ENCODE measurements at regions not wholly inside any gene's neighbourhood (a gene's known extent, or its start where the extent isn't known, plus 50 kb on each side); places are given as distances from the start of the nearest gene placed in this dataset.

DNA sequence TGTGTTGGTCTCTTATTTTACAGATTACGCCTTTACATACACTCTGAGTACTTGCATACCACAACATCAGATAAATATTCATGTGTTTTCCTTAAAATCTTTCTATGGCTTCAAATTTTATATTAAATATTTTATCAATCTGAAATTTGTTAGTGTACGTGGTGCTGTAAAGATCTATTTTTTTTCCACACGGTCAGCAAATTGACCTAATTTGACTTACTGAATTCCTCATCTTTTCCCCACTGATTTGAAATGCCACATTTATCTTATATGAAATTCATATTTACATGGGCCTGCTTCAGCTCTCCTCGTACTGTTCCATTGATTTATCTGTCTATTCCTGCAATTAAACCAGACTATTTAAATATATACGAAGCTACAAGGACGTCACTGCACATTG, 433.8 kb upstream of the ZNF507 start:
- DNase-seq (ENCODE audit: low read depth in 1 of 2, low spot score in 1 of 2) = no peak

DNA sequence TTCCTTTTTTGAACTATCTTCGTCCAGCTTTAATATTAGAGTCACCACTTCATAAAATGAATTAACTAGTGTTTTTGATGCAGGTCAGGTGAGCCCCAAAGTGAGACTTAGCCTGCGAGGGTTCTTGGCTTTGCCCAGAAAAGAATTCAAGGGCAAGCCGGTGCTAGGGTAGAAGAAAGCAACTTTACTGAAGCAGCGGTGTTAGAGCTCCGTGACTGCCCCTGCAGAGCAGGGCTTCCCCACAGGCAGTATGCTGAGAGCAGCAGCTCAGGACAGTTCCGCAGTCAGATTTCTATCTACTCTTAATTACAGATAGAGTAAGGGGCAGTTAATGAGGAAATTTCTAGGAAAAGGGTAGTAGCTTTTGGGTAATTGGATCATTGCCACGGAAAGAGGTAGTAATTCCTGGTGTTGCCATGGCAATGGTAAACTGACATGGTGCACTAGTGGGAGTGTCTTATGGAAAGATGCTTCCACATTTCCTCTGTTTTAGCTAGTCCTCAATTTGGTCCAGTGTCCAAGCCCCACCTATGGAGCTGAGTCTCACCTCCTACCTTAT, 432.2 kb upstream of the ZNF507 start:
- DNase-seq (ENCODE audit: low read depth in 1 of 2, low spot score in 1 of 2) = no peak

DNA sequence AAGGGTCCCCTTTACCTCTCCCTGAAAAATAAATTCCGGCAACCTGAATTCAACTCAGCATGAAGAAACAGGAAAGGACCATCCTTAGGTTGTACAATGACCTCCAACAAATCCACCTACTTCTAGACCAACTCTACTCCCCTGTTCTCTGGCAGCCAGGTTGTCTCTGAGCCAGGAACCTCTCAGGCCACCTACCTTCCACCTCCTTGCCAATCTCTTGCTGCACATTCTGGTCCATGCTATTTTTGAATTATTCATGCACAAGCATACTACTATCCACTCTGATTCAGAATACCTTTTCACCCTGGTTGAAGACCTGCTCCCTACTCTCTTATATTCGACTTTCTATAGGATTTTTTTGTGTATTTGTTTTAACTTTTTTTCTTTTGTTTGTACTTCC, 415.0 kb upstream of the ZNF507 start:
- DNase-seq (ENCODE audit: low read depth in 1 of 2, low spot score in 1 of 2) = no peak

DNA sequence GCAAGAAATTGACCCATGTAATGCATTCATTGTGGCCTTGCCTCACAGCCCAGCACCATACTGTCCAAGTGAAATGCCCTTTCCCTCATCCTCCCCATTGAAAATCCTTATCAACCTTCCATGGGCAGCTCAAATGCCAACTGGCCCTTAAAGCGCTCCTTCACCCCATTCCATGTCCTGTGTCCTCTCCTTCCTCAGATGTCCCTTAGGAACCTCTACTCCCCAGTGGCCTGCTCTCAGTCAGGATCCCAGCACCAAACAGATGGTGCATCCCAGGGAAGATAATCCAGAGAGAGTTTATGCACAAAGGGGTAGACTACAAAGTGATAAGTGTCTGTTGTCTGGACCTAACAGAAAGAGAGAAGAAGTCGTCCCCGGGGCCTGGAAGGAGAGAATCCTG, 407.4 kb upstream of the ZNF507 start:
- no peak for DNase-seq (ENCODE audit: low read depth in 1 of 2, low spot score in 1 of 2)

DNA sequence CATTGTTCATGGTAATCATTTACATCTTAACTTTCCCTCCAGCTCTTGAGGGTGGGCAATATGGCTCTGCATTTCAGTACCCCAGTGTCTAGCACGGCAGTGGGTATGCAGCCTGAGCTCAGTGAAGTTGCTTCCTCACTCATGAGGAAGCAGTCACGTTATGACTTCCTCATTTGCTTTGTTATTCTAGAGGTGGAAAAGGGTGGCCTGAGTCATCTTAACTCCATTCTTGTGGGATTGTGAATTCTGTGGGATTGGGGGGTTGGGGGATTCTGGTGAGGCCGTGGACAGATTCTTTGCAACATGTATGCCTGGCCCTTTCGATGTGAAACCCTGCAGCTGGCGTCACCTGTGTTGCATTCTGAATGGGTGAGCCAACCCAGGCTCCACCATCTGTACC, 406.7 kb upstream of the ZNF507 start:
- no peak for DNase-seq (ENCODE audit: low read depth in 1 of 2, low spot score in 1 of 2)

DNA sequence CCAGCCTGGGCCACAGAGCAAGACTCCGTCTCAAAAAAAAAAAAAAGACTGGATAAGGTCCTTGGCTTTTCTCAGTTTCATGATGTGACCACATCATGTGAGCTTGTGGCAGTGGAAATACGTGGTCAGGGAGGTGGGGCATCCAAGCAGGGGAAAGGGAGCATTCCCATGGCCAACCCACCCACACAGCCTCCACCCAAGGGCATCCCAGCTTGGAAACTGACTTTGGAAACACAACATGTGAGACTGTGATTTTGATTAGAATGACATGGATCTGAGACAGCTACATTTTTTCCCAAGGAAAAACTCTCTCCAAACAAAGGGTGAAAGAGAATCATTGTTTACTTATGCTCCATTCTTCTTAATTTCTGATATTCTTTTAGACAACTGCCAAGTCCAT, 405.0 kb upstream of the ZNF507 start:
- DNase-seq (ENCODE audit: low read depth in 1 of 2, low spot score in 1 of 2) = no peak

DNA sequence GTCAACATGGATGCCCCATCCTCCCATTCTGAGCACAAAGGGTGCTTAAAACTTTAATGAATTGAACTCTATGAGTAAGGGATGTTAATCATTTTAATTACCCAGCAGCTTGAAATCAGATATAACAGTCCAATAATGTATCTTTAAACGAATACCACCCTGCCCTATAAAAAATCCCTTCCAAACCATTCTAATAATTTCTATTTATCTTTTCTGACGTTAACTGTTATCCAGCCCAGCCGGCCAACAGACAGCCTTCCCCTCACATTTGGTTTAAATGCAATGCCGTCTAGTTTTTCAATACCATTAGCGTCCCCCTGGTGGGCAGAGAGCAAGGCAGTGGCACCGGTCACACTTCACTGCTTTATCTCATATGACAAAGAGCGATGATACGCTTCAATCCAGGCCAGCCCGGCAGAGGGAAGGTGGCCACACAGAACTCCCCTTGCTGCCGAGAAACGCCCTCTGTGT, 402.2 kb upstream of the ZNF507 start:
- no peak for DNase-seq (ENCODE audit: low read depth in 1 of 2, low spot score in 1 of 2)

DNA sequence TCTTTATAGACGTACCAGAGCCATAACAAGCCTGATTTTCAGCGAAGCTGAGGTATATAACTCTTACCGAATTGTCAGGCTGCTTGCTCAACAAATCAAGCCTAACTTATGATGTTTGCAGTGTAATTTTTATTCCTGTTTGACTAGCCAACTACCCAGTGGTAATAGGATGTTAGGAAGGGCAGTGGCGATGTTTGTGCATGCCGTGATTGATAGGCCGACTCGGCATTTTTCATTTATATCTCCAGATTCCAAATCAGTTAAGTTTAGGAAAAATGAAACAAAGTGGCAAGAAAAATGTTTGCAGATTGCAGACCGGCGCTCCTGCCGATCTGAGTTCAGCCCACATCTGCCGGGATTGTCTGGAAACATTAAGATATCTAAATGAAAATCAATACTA, 401.6 kb upstream of the ZNF507 start:
- DNase-seq (ENCODE audit: low read depth in 1 of 2, low spot score in 1 of 2) = no peak

DNA sequence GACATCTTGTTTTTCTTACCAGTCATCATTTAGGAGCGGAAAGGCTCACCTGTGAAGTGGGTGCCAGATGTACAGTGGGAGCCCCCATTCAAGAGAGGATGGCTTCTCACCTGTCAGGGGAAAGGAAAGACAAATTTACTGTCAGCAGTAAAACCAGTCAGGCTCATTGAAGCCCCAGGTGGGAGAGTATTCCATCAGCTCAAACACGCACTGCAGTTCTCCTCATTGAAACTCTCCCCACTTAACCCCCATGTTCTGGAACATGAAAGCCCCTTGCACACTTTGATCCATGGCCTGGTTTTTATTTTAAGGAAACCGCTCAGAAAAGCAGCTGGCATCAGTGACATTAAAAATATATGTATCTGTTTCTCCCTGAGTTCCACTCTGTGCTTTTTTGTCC, 401.1 kb upstream of the ZNF507 start:
- no peak for DNase-seq (ENCODE audit: low read depth in 1 of 2, low spot score in 1 of 2)

DNA sequence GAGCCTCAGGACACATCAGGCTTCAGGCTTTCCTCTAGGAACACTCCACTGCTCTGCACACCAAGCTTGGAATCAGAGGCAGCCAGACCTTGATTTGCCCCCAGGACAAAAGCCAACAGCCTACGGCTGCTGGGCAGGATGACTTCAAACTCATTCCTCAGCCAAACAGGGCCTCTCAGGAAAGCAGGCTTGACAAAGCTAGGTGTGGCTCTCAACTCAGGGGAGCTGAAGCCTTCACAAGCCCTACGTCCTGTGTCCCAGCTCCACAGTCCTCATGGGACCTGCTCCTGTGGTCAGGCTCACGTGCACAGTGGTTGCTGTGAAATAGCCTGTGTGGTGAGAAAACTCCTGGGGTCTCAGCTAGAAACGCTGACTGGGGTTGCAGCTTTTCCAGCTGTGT, 398.9 kb upstream of the ZNF507 start:
- DNase-seq (ENCODE audit: low read depth in 1 of 2, low spot score in 1 of 2) = no peak

DNA sequence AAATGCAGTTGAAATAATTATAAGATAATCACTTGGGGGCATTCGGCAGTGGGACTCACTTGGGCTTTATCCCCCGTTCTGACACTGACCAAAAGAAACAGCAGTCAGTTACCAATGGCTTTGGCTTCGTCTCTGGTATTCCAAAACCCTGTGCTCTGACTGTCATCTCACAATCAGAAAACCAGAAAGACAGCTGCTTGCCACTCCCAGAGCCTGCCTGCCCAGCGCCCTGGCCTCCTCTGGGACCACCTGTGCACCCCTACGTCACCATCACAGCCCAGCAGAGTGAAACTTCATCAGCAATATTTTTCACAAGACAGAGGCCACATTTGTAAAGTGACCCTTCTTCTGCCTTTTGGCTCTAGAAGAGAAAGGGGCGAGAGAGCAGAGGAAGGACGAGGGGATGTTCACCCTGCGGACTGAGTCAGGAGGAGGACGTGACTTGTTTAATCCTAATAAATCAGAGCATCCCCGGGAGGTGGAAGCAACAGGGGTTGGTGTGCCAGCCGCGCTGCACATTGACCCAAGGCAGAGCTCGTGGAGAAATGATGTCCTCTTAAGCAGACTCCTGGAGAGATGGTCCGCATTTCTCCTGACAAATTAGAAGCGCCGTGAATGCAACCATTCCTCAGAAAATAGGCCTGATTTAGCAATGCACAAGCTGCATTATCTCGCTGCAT, 397.8 kb upstream of the ZNF507 start:
- no peak for DNase-seq (ENCODE audit: low read depth in 1 of 2, low spot score in 1 of 2)

DNA sequence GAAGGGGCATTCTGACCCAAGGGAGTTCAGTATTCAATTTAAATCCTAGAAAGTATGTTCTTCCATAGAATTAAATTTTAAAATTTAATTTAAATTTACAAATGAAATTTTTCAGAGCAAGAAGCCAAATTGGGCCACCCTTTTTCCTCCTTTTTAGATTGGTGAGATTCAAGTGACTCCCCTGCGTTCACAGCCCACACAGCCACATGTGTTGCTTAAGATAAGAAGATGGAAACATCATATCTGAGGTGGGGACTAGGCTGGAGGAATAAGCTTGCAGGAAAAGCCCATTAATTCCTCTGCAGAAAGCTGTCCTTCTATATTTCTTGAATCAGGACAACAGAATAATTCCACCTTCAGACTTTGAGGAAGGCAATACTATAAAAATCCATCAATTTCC, 392.7 kb upstream of the ZNF507 start:
- no peak for DNase-seq (ENCODE audit: low read depth in 1 of 2, low spot score in 1 of 2)

DNA sequence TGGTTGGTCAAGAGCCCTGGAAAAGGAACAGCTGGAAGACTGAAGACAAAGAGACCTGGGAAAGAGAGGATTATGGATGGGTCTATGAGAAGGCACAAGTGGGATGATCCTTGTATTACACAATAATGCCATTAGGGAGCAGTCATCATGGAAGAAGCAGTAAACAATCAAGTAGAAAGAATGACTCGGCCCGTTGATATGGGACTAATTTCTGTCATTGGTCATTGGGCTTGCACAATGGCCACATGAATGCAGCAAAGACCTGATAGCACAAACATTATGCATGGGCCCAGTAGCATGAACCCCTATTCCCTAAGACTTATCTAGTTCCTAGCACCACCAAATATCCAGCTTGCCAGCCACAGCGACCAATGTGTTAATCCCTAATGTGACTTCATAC, 390.3 kb upstream of the ZNF507 start:
- DNase-seq (ENCODE audit: low read depth in 1 of 2, low spot score in 1 of 2) = no peak

DNA sequence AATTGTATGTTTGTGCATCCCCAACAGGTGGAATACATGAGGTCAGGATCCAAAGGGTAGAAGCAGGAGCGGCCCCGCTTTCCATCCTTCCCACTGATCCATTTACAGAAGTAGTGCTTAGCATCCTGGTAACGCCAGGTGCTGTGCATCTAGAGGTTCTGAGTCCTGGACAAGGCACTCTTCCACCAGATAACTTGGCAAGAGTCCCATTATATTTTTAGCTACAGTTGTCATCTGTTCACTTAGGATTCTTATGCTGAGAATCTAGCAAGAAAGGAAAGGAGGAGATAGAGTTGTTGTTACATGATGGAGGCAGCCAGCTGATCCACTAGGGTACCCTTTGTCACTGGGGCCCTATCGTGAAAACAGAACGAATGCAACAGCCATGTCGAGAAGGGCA, 389.5 kb upstream of the ZNF507 start:
- DNase-seq (ENCODE audit: low read depth in 1 of 2, low spot score in 1 of 2) = no peak

DNA sequence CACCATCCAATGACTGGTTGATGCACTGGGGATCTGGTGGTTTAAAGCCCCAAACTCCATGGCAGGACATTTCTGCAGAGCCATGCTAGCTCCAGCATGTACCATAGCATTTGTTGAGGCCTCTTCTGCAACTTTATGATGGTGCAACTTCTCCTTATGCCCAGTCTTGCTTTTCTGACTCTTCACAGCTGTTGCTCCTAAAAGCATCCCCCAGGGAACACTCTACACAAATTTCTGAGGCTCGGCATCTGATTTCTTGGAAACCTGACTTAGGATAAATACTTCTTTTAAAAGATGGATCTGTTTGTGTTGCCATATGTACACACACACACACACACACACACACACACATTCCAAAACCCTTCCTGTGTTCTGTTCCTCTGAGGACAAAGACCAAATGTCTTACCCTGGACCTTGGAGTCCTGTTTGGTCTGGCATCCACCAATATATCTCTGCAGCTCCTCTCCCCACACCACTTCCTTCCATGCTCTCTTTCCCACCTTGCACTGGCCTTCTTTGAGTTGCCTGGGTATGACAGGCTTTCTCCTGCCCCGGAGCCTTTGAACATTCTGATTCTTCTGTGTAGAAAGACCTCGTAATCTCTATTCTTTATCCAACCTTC, 388.5 kb upstream of the ZNF507 start:
- DNase-seq (ENCODE audit: low read depth in 1 of 2, low spot score in 1 of 2) = no peak

DNA sequence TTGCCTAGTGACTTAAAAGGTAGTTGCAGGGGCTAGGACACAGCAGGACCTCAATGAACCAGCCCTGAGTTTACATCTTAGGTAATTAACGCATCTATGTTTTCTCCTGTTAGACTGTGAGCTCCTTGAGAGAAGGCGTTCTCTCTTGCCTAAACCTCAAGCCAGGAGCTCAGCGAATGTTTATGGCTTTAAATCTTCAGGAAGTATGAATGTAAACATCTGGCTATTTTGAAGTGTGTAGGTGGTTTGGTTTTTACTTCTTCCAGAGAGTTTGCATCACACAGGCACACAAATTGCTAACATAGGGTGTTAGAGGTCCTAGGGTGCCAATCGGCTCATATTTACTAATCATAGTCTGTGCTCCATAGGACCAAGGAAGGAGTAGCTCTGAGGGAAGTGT, 387.7 kb upstream of the ZNF507 start:
- DNase-seq (ENCODE audit: low read depth in 1 of 2, low spot score in 1 of 2) = no peak

DNA sequence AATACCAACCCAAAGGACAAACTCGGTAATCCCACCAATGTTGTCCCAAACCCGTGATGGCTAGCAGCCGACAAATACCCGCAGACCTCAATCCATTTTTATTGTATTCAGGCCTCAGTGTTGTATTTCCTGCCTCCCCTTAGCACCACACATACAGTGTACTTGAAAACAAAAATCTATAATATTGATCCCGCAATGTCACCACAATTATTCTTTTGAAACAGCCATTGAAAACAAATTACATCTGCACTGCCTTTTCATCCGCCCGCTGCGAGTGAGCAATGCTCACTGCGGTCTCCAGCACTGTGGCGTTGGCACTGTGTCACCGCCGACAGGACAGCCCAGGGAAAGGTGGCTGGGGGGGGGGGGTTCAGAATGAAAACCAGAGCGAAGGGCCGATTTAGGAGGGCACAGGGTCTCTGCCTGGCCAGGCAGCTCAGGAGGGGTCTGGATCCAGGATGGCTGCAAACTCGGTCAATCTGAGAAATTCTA, 385.8 kb upstream of the ZNF507 start:
- no peak for DNase-seq (ENCODE audit: low read depth in 1 of 2, low spot score in 1 of 2)

DNA sequence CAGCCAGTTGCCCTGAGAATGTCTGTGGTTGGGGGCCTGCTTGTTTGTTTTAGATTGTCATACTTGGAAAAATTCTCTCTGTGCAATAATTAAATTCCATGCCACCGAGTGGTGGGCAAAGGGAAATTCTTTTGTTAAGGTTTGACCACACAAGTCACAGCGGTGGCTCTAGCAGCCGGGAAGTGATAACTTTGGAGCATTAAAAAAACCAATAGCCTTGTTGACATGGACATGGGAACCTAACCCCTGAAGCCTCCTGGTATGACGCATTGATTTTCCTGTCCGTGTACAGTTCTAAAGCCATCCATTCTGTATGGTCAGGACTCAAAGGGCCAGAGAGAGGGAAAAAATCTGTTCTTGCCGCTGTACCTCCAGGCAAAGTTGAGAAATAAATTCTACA, 384.9 kb upstream of the ZNF507 start:
- no peak for DNase-seq (ENCODE audit: low read depth in 1 of 2, low spot score in 1 of 2)

DNA sequence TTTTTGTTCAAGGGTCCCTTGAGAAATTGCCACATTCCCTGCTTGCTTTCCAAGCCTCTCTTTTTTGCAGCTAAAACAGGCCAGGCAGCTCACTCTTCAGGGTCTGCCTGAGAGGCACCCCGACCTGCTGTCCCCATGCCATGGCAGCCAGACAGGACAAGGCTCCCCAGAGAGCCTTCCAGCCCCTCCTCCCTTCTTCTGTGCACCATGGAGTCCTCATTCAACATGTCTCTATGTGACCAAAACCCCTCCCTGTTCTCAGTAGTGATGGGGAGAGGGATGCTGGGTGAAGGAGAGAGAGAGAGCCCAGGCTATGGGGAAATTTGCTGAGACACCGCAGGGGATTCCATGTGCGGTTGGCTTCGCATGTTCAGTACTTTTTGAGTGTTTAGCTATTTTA, 384.2 kb upstream of the ZNF507 start:
- no peak for DNase-seq (ENCODE audit: low read depth in 1 of 2, low spot score in 1 of 2)

DNA sequence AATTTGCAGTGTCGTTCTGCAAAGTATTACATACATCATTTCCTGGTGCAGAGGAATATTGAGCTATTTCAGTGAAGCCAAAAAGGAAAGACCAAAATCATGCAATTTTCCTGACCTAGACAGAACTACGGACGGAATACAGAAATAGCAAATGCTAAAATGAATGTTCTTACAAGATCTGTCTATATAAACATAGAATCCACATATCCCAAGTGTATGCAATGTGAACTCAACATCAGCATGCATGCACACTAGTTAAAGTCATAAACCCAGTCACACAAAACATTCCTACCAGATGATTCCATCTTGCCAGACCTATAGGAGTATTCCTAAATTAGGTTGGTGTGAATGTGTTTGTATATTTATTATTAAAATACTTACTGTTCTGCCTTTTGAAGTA, 383.7 kb upstream of the ZNF507 start:
- no peak for DNase-seq (ENCODE audit: low read depth in 1 of 2, low spot score in 1 of 2)

DNA sequence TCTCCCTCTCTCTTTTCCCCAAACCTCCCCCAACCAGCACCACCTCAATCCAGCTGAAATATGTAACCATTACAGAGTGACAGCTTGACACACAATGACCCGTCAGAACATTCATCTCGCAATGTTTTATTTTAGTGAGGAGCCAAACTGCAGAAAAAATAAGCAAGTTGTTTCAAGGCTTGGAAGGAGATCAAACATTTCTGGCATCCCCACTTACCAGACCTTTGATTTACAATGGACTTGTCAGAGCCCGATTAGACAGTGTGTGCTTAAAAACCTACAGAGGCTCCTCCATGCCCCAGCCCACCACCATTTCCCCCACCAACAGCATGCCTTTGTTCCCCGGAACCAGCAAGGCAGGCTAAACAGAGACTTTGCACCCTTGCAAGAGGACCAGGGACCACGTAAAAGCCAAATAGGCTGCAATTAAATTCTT, 382.8 kb upstream of the ZNF507 start:
- no peak for DNase-seq (ENCODE audit: low read depth in 1 of 2, low spot score in 1 of 2)

DNA sequence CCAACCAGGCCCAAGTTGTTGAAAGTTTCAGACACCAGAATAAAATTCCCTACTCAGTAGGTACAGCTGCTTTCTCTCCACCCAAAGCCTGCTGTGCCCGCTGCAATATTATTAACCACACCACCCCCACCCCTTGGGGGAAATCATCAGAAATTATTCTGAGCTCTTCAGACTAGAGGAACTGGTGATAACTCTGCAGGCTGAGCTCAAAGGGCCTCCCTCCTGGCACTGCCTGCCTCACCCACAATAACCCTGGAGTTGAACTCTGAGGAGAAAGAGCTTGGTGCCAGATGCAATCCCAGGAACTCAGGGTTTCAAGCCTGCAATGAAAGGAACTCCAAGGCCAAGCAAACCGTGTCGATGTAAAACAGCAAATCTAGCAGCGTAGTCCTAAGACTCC, 381.7 kb upstream of the ZNF507 start:
- DNase-seq (ENCODE audit: low read depth in 1 of 2, low spot score in 1 of 2) = no peak

DNA sequence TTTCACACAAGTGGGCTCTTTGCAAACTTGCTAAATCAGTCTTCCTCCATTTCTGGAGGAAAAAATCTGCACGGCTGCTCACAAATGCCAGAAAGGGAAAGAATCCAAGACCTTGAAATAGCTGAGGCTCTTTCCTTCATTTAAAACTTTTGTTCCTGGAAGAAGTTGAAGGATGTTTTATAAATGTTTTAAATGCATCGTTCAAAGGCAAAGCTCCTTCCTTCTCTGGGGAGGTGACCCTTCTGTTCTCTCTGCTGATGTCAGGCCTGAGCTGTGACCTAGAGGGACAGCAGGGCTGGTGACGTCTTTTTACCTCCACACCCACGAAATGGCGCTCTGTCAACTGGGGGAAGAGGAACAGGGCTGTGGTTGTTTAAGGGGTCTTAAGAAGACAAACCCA, 376.4 kb upstream of the ZNF507 start:
- no peak for DNase-seq (ENCODE audit: low read depth in 1 of 2, low spot score in 1 of 2)

Data from activated CD4-positive, alpha-beta T cell treated with anti-CD3 and anti-CD28 coated beads, Interleukin-2, amount 50 U/mL, for 24 hours (primary cell).